ENCODE measurements at regions not wholly inside any gene's neighbourhood (a gene's known extent, or its start where the extent isn't known, plus 50 kb on each side); places are given as distances from the start of the nearest gene placed in this dataset.
"Not testable (repeated sequence)": the region's sequence is repeated elsewhere in the genome, so short reads cannot be mapped to it uniquely, and the experiment has no call there.

- no peak for DNase-seq (ENCODE audit: extremely low read depth in 1 of 11, low read depth in 9 of 11, low spot score in 4 of 11)
Observed at GRCh38 chr18:71106701-71107100, 817.9 kb downstream of the SOCS6 start.

GRCh38 chr18:71105994-71106546, 817.2 kb downstream of the SOCS6 start:
- no peak for DNase-seq (ENCODE audit: extremely low read depth in 1 of 11, low read depth in 9 of 11, low spot score in 4 of 11)

- no peak for DNase-seq (ENCODE audit: extremely low read depth in 1 of 11, low read depth in 9 of 11, low spot score in 4 of 11)
Observed at GRCh38 chr18:71105078-71105819, 816.4 kb downstream of the SOCS6 start.

- DNase-seq (ENCODE audit: extremely low read depth in 1 of 11, low read depth in 9 of 11, low spot score in 4 of 11): no peak
Observed at GRCh38 chr18:71079606-71080005, 790.8 kb downstream of the SOCS6 start.

GRCh38 chr18:71077451-71077850, 788.6 kb downstream of the SOCS6 start:
- DNase-seq (ENCODE audit: extremely low read depth in 1 of 11, low read depth in 9 of 11, low spot score in 4 of 11): no peak

- DNase-seq (ENCODE audit: extremely low read depth in 1 of 11, low read depth in 9 of 11, low spot score in 4 of 11): no peak
Observed at GRCh38 chr18:71075147-71075546, 786.3 kb downstream of the SOCS6 start.

GRCh38 chr18:71068338-71068737, 779.5 kb downstream of the SOCS6 start:
- DNase-seq (ENCODE audit: extremely low read depth in 1 of 11, low read depth in 9 of 11, low spot score in 4 of 11): no peak

- no peak for DNase-seq (ENCODE audit: extremely low read depth in 1 of 11, low read depth in 9 of 11, low spot score in 4 of 11)
Observed at GRCh38 chr18:71049893-71050292, 761.0 kb downstream of the SOCS6 start.

GRCh38 chr18:71047882-71048281, 759.0 kb downstream of the SOCS6 start:
- DNase-seq (ENCODE audit: extremely low read depth in 1 of 11, low read depth in 9 of 11, low spot score in 4 of 11): no peak

- DNase-seq (ENCODE audit: extremely low read depth in 1 of 11, low read depth in 9 of 11, low spot score in 4 of 11): no peak
Observed at GRCh38 chr18:71045331-71046065, 756.7 kb downstream of the SOCS6 start.

GRCh38 chr18:71040161-71040560, 751.3 kb downstream of the SOCS6 start:
- DNase-seq (ENCODE audit: extremely low read depth in 1 of 11, low read depth in 9 of 11, low spot score in 4 of 11): no peak

- no peak for DNase-seq (ENCODE audit: extremely low read depth in 1 of 11, low read depth in 9 of 11, low spot score in 4 of 11)
Observed at GRCh38 chr18:71038196-71038595, 749.4 kb downstream of the SOCS6 start.

- DNase-seq (ENCODE audit: extremely low read depth in 1 of 11, low read depth in 9 of 11, low spot score in 4 of 11): no peak
Observed at GRCh38 chr18:71036783-71037182, 747.9 kb downstream of the SOCS6 start.

- DNase-seq (ENCODE audit: extremely low read depth in 1 of 11, low read depth in 9 of 11, low spot score in 4 of 11): not testable (repeated sequence)
Observed at GRCh38 chr18:71031296-71032191, 742.7 kb downstream of the SOCS6 start.

GRCh38 chr18:71030085-71030484, 741.2 kb downstream of the SOCS6 start:
- not testable (repeated sequence) for DNase-seq (ENCODE audit: extremely low read depth in 1 of 11, low read depth in 9 of 11, low spot score in 4 of 11)

GRCh38 chr18:71028285-71028762, 739.5 kb downstream of the SOCS6 start:
- no peak for DNase-seq (ENCODE audit: extremely low read depth in 1 of 11, low read depth in 9 of 11, low spot score in 4 of 11)

GRCh38 chr18:71027531-71027930, 738.7 kb downstream of the SOCS6 start:
- DNase-seq (ENCODE audit: extremely low read depth in 1 of 11, low read depth in 9 of 11, low spot score in 4 of 11): no peak

GRCh38 chr18:71025505-71026225, 736.8 kb downstream of the SOCS6 start:
- DNase-seq (ENCODE audit: extremely low read depth in 1 of 11, low read depth in 9 of 11, low spot score in 4 of 11): no peak

- no peak for DNase-seq (ENCODE audit: extremely low read depth in 1 of 11, low read depth in 9 of 11, low spot score in 4 of 11)
Observed at GRCh38 chr18:71022389-71022788, 733.5 kb downstream of the SOCS6 start.
